Smooth muscle cell (in vitro differentiated cells): ENCODE measurements at regions not wholly inside any gene's neighbourhood (a gene's known extent, or its start where the extent isn't known, plus 50 kb on each side); places are given as distances from the start of the nearest gene placed in this dataset.

Experiments
- DNase-seq: peaks from one replicate; lab custom pipeline; 2025; ENCODE audit not compliant: unreplicated experiment; lab: John Stamatoyannopoulos, UW
- H2AFZ ChIP-seq: fragments of 200-600 bp; sonication (generic); 2 replicates; pipeline ENCODE4 v1.6.0; 2016; ENCODE audit warnings: antibody characterized with exemption, low read depth, mild to moderate bottlenecking
- H3F3A ChIP-seq: fragments of 200-600 bp; sonication (generic); 2 replicates; pipeline ENCODE4 v1.6.0; 2017; ENCODE audit warnings: antibody characterized with exemption, low read depth
- H3K27ac ChIP-seq: fragments of 200-600 bp; sonication (generic); 2 replicates; pipeline ENCODE4 v1.5.1; 2016; ENCODE audit warnings: low read depth, mild to moderate bottlenecking
- H3K27me3 ChIP-seq: fragments of 200-600 bp; sonication (generic); 2 replicates; pipeline ENCODE4 v1.6.1; 2016; ENCODE audit warnings: low read depth, mild to moderate bottlenecking
- H3K36me3 ChIP-seq: fragments of 200-600 bp; sonication (generic); 2 replicates; pipeline ENCODE4 v1.5.1; 2016; ENCODE audit warnings: low read depth
- H3K4me1 ChIP-seq: fragments of 200-600 bp; sonication (generic); 2 replicates; pipeline ENCODE4 v1.5.1; 2016; ENCODE audit warnings: low read depth
- H3K4me2 ChIP-seq: fragments of 200-600 bp; sonication (generic); 2 replicates; pipeline ENCODE4 v1.6.0; 2016; ENCODE audit warnings: mild to moderate bottlenecking
- H3K4me3 ChIP-seq: fragments of 200-600 bp; sonication (generic); 2 replicates; pipeline ENCODE4 v1.5.1; 2016; ENCODE audit warnings: mild to moderate bottlenecking
- H3K79me2 ChIP-seq: fragments of 200-600 bp; sonication (generic); 2 replicates; pipeline ENCODE4 v1.6.0; 2016; ENCODE audit warnings: low read depth, mild to moderate bottlenecking
- H3K9ac ChIP-seq: fragments of 200-600 bp; sonication (generic); 2 replicates; pipeline ENCODE4 v1.6.0; 2016; ENCODE audit warnings: low read depth
- H3K9me3 ChIP-seq: fragments of 200-600 bp; sonication (generic); replicated peaks from 2 replicates; pipeline ENCODE4 v1.5.1; 2016; ENCODE audit warnings: low read depth
- H4K20me1 ChIP-seq: fragments of 200-600 bp; sonication (generic); 2 replicates; pipeline ENCODE4 v1.6.0; 2016; ENCODE audit warnings: low read depth
- WGBS: methylation state at CpG from one replicate; pipeline ENCODE4 v1.1.7; 2016; ENCODE audit warnings: low lambda C conversion rate; 5-methylcytosine and 5-hydroxymethylcytosine counted together
- TF ChIP-seq, protein P1 (sequence below): fragments of 200-600 bp; sonication (generic); IDR thresholded peaks from 2 replicates; pipeline ENCODE4 v1.5.1; 2017; ENCODE audit warnings: borderline replicate concordance, mild to moderate bottlenecking, antibody characterized with exemption; ENCODE audit not compliant: insufficient read depth, poor library complexity, severe bottlenecking

DNA sequence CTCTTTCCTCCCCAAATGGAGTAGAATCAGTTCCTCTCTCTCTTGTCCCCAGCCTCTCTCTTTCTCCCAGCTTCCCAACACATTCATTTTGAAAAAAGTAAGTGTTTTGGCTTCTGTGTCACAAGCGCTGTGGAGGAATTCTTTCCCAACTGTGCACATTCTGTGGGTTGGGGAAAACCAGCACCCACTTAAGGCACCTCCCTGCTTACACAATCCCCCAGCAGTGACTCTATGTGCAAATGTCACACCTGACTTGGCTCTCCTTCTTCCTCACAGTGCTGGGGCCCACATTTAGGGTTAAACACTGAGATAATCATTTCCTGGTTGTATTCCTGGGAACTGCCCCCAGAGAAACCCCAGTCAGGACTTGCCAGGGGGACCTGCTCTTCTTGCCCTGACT, 358.1 kb upstream of the ZNF32 start:
- Histone ChIP-seq H3K4me2 (no peak overlapping the region), H4K20me1 (no peaks in the 10 kb centered on the region), H3K79me2 (no peaks in the 10 kb centered on the region), H3K27ac (no peak overlapping the region), H3K4me1 (no peaks in the 10 kb centered on the region), H3K4me3 (no peak overlapping the region), H3F3A (no peaks in the 10 kb centered on the region), H2AFZ (no peak overlapping the region), H3K9me3 (no peaks in the 10 kb centered on the region), H3K36me3 (no peaks in the 10 kb centered on the region), H3K27me3 (peaks cover 6% of the 10 kb centered on the region), H3K9ac (no peak overlapping the region)
- TF ChIP-seq, protein P1, sequence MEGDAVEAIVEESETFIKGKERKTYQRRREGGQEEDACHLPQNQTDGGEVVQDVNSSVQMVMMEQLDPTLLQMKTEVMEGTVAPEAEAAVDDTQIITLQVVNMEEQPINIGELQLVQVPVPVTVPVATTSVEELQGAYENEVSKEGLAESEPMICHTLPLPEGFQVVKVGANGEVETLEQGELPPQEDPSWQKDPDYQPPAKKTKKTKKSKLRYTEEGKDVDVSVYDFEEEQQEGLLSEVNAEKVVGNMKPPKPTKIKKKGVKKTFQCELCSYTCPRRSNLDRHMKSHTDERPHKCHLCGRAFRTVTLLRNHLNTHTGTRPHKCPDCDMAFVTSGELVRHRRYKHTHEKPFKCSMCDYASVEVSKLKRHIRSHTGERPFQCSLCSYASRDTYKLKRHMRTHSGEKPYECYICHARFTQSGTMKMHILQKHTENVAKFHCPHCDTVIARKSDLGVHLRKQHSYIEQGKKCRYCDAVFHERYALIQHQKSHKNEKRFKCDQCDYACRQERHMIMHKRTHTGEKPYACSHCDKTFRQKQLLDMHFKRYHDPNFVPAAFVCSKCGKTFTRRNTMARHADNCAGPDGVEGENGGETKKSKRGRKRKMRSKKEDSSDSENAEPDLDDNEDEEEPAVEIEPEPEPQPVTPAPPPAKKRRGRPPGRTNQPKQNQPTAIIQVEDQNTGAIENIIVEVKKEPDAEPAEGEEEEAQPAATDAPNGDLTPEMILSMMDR, result no peak
- no peak for DNase-seq
- WGBS, result 71% methylated on average over 1 of the region's 1 CpG

DNA sequence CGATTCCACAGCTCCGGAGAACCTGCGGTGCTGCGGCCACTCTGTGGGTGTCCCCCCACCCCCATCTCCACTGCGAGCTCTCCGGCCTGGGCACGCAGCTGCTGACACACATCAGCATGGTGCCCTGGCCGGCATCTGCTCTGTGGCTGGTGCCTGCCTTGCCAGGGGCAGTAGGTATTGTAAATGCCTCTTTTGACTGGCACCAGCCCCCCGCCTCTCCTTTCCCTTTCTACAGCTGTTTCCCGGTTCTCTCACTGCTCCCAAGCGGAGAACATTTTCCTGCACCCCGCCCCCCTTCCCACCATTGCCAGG, 357.1 kb upstream of the ZNF32 start:
- TF ChIP-seq, protein P1, result no peak
- H3K9ac ChIP-seq, result no peak overlapping the region
- no peak for DNase-seq
- no peak overlapping the region for H3K4me2 ChIP-seq
- no peak overlapping the region for H2AFZ ChIP-seq
- H4K20me1 ChIP-seq, result no peaks in the 10 kb centered on the region
- H3K4me1 ChIP-seq, result no peaks in the 10 kb centered on the region
- no peaks in the 10 kb centered on the region for H3K9me3 ChIP-seq
- H3K27ac ChIP-seq, result no peak overlapping the region
- peaks cover 13% of the 10 kb centered on the region for H3K27me3 ChIP-seq
- H3K36me3 ChIP-seq, result no peaks in the 10 kb centered on the region
- H3K79me2 ChIP-seq, result no peaks in the 10 kb centered on the region
- WGBS, result 96% methylated on average over 11 of the region's 12 CpGs
- H3F3A ChIP-seq, result no peaks in the 10 kb centered on the region
- H3K4me3 ChIP-seq, result no peak overlapping the region

DNA sequence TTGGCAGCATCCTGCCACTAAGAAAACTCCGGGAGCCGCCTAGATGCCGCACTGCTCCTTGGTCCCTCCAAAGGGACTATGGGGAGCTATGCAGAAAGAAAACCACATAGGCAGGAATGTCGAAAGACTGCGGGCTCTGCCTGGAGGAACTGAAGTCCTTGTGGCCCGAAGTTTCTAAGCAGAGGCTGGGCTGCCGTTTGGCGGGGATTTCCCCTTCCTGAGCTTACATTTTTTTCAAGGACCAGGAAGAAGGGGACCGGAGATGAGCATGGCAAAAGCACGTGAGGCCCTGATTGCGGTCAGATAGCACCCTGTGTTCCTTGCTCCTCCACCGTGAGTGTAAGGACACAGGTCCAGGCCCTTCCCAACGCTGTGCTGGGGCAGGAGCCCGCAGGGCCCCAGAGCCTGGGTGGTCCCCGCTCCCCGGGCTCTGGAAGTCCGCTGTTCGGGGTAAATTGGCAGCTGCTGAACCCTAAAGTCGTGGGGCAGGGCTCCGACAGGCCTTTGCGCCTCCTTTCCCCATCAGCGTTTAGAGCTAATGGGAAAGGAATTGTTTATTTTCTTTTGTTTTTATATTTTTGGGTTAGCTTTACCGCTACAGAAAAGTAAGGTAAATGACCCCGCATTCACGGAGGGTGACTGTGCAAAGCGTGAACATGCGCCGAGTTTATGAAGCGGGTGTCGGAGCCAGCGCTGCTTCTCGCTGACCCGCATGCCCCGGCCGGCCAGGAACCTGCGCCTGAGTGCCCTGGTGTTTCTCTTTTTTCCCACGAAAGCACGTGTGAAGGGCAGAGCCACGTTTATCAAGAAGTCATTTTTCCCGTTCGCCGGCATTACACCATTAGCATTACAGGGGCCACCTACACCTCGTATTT, 356.5 kb upstream of the ZNF32 start:
- DNase-seq, result no peak
- H3K4me3 ChIP-seq, result no peak overlapping the region
- H3K9ac ChIP-seq, result no peak overlapping the region
- no peak overlapping the region for H3K4me2 ChIP-seq
- no peak overlapping the region for H2AFZ ChIP-seq
- TF ChIP-seq, protein P1, result no peak
- H3K36me3 ChIP-seq, result no peaks in the 10 kb centered on the region
- no peaks in the 10 kb centered on the region for H3K9me3 ChIP-seq
- no peaks in the 10 kb centered on the region for H4K20me1 ChIP-seq
- no peaks in the 10 kb centered on the region for H3K4me1 ChIP-seq
- peaks cover 13% of the 10 kb centered on the region for H3K27me3 ChIP-seq
- no peaks in the 10 kb centered on the region for H3F3A ChIP-seq
- H3K27ac ChIP-seq, result no peak overlapping the region
- no peaks in the 10 kb centered on the region for H3K79me2 ChIP-seq
- 93% methylated on average over 43 of the region's 43 CpGs for WGBS
